ENCODE measurements at regions not wholly inside any gene's neighbourhood (a gene's known extent, or its start where the extent isn't known, plus 50 kb on each side); places are given as distances from the start of the nearest gene placed in this dataset.

- no peak for TF ChIP-seq CTCF (IDR thresholded peaks at IDR 0.05)
- no peak for TF ChIP-seq POLR2A (IDR thresholded peaks at IDR 0.05)
- TF ChIP-seq POLR2AphosphoS5 (IDR thresholded peaks at IDR 0.05), result no peak
These were observed 233.7 kb upstream of the ADRA1B start for GRCh38 chr5:159682623-159683022.

Data from breast epithelium (tissue), 3 donors.